Stomach (tissue), 8 donors: ENCODE measurements at regions not wholly inside any gene's neighbourhood (a gene's known extent, or its start where the extent isn't known, plus 50 kb on each side); places are given as distances from the start of the nearest gene placed in this dataset.
"Not testable (repeated sequence)": the region's sequence is repeated elsewhere in the genome, so short reads cannot be mapped to it uniquely, and the experiment has no call there.

Experiments used
- DNase-seq, 2 donors: peaks; one replicate each; pipeline versions ENCODE4 v3.0.0 to v3.0.0-alpha.2; 2013 to 2019
- H3K27ac ChIP-seq, 5 donors: fragments of 200-600 bp in 4 of 5; sonication (generic) in 4 of 5; one replicate each; pipeline ENCODE4 v1.5.1; 2013 to 2019; ENCODE audit warnings: mild to moderate bottlenecking in 1 of 5, moderate library complexity in 1 of 5
- H3K27me3 ChIP-seq, 3 donors: fragments of 200-600 bp; sonication (generic); one replicate each; pipeline ENCODE4 v1.5.1; 2017 to 2019; ENCODE audit warnings: mixed run types in 1 of 3
- H3K36me3 ChIP-seq, 4 donors: fragments of 200-600 bp; sonication (generic); 1 replicate in 3 of 4; 2 replicates in 1 of 4; pipeline ENCODE4 v1.5.1; 2016 to 2019
- H3K4me1 ChIP-seq, 4 donors: fragments of 200-600 bp; sonication (generic); one replicate each; pipeline ENCODE4 v1.5.1; 2016 to 2019
- H3K4me3 ChIP-seq, 4 donors: fragments of 200-600 bp; sonication (generic) in 3 of 4; one replicate each; pipeline ENCODE4 v1.5.1; 2016 to 2019; ENCODE audit warnings: mild to moderate bottlenecking in 1 of 4
- H3K9me3 ChIP-seq, 4 donors: fragments of 200-600 bp; sonication (generic); one replicate each; pipeline ENCODE4 v1.5.1; 2016 to 2019
- CTCF ChIP-seq, 7 experiments: fragments of 450-650 bp in 4 of 7; fragments of 200-600 bp in 3 of 7; sonication (generic) in 3 of 7; IDR thresholded peaks; one replicate each; pipeline ENCODE4 v1.5.1; 2016 to 2019; ENCODE audit warnings: antibody characterized with exemption in 7 of 7, control low read depth in 2 of 7, mild to moderate bottlenecking in 1 of 7
- EP300 ChIP-seq: sonication (generic); formaldehyde crosslinking; IDR thresholded peaks from one replicate; pipeline ENCODE4 v1.6.1; 2017; ENCODE audit warnings: antibody characterized with exemption
- POLR2A ChIP-seq, 4 donors: fragments of 450-650 bp; IDR thresholded peaks; one replicate each; pipeline ENCODE4 v1.6.1; 2016; ENCODE audit warnings: antibody characterized with exemption in 4 of 4, control low read depth in 2 of 4, mild to moderate bottlenecking in 1 of 4, moderate library complexity in 1 of 4
- POLR2AphosphoS5 ChIP-seq, 3 donors: sonication (generic); formaldehyde crosslinking; IDR thresholded peaks; one replicate each; pipeline ENCODE4 v1.6.1; 2016; ENCODE audit warnings: antibody characterized with exemption in 3 of 3
- WGBS, 5 donors: extraction: QIAGEN DNeasy Blood & Tissue Kit in 3 of 5; methylation state at CpG; one replicate each; pipeline versions ENCODE4 v1.1.5 to v1.1.7; 2013 to 2018; 5-methylcytosine and 5-hydroxymethylcytosine counted together
- intact Hi-C: fragments of 100-400 bp; cut with DNase I; formaldehyde crosslinking; loops from one replicate; pipeline ENCODE4 v1.15.1; 2023; ENCODE audit warnings: low total_unique reads
- donor health status: healthy with polysubstance abuse.
- donor health status: Bipolar disorder and iron deficiency.
- donor health status: healthy.

GRCh38 chr5:30479104-30479503, 714.4 kb upstream of the CDH6 start:
- Histone ChIP-seq H3K4me3 (no peak overlapping the region), H3K36me3 (no peaks in the 10 kb centered on the region), H3K27ac (no peak overlapping the region), H3K9me3 (peaks cover 0 to 39% (median 19%) of the 10 kb centered on the region in 4 donors), H3K4me1 (no peaks in the 10 kb centered on the region), H3K27me3 (no peaks in the 10 kb centered on the region)
- intact Hi-C loops = no loop called here
- TF ChIP-seq POLR2AphosphoS5 (IDR thresholded peaks at IDR 0.05) (no peak), EP300 (no peak), POLR2A (IDR thresholded peaks at IDR 0.05) (no peak)
- no peak for DNase-seq

- Histone ChIP-seq H3K36me3 (no peaks in the 10 kb centered on the region), H3K9me3 (peaks cover 0 to 30% (median 19%) of the 10 kb centered on the region in 4 donors), H3K4me3 (no peak overlapping the region), H3K27me3 (no peaks in the 10 kb centered on the region), H3K4me1 (no peaks in the 10 kb centered on the region), H3K27ac (no peak overlapping the region)
- no peak for DNase-seq
- WGBS, 5 donors = 60 to 81% (median 68%) methylated on average over 3 to 4 of the region's 4 CpGs
- TF ChIP-seq CTCF (IDR thresholded peaks at IDR 0.05) (no peak), POLR2AphosphoS5 (IDR thresholded peaks at IDR 0.05) (no peak), POLR2A (IDR thresholded peaks at IDR 0.05) (no peak), EP300 (no peak)
- intact Hi-C loops = no loop called here
These were observed 718.1 kb upstream of the CDH6 start for GRCh38 chr5:30475429-30475828.

GRCh38 chr5:30469691-30470090, 723.8 kb upstream of the CDH6 start:
- WGBS, 5 donors = 68 to 81% (median 73%) methylated on average over 7 of the region's 7 CpGs
- H3K27me3 ChIP-seq = no peaks in the 10 kb centered on the region
- peaks cover 0 to 13% (median under 1%) of the 10 kb centered on the region in 4 donors for H3K9me3 ChIP-seq
- no peaks in the 10 kb centered on the region for H3K4me1 ChIP-seq
- intact Hi-C loops = no loop called here
- no peak for DNase-seq
- no peak for TF ChIP-seq POLR2A (IDR thresholded peaks at IDR 0.05)
- no peak for TF ChIP-seq CTCF (IDR thresholded peaks at IDR 0.05)
- TF ChIP-seq EP300 = no peak
- H3K27ac ChIP-seq = no peak overlapping the region
- H3K36me3 ChIP-seq = no peaks in the 10 kb centered on the region
- H3K4me3 ChIP-seq = no peak overlapping the region

GRCh38 chr5:30458681-30459080, 734.8 kb upstream of the CDH6 start:
- DNase-seq = no peak

GRCh38 chr5:30455484-30455883, 738.0 kb upstream of the CDH6 start:
- H3K27ac ChIP-seq, H3K9me3 ChIP-seq, H3K4me1 ChIP-seq, H3K27me3 ChIP-seq, H3K4me3 ChIP-seq, DNase-seq, H3K36me3 ChIP-seq, intact Hi-C loops: not testable (repeated sequence)
- 69 to 81% (median 75%) methylated on average over 3 of the region's 3 CpGs for WGBS, 5 donors

More at GRCh38 chr5:30458681-30459080, 734.8 kb upstream of the CDH6 start:
- no peak overlapping the region for H3K4me3 ChIP-seq
- no peak overlapping the region for H3K27ac ChIP-seq
- no peak for TF ChIP-seq POLR2A (IDR thresholded peaks at IDR 0.05)
- TF ChIP-seq EP300 = no peak
- no peak for TF ChIP-seq POLR2AphosphoS5 (IDR thresholded peaks at IDR 0.05)
- TF ChIP-seq CTCF (IDR thresholded peaks at IDR 0.05) = no peak
- no peaks in the 10 kb centered on the region for H3K27me3 ChIP-seq
- no peaks in the 10 kb centered on the region for H3K36me3 ChIP-seq
- intact Hi-C loops = no loop called here
- peaks cover 0 to 9% (median 0%) of the 10 kb centered on the region in 4 donors for H3K9me3 ChIP-seq
- H3K4me1 ChIP-seq = no peaks in the 10 kb centered on the region
